ENCODE measurements at regions not wholly inside any gene's neighbourhood (a gene's known extent, or its start where the extent isn't known, plus 50 kb on each side); places are given as distances from the start of the nearest gene placed in this dataset.

DNA sequence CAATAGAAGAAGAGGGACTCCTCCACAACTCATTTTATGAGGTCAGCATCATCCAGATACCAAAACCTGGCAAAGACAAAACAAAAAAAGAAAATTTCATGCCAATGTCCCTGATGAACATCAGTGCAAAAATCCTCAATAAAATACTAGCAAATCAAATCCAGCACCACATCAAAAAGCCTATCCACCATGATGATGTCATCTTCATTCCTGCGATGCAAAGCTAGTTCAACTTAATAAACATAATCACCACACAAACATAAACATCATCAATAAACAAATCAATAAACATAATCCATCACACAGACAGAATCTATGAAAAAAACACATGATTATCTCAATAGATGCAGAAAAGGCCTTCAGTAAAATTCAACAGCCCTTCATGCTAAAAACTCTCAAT is 342.1 kb downstream of the RSL24D1 start:
- TF ChIP-seq CTCF (IDR thresholded peaks at IDR 0.05), result no peak
- no peak for TF ChIP-seq RFX5 (IDR thresholded peaks at IDR 0.05; ENCODE audit: low read length)
- TF ChIP-seq FOXM1 (IDR thresholded peaks at IDR 0.05; ENCODE audit: low read depth), result no peak
